MG63 (cell line): ENCODE measurements at regions not wholly inside any gene's neighbourhood (a gene's known extent, or its start where the extent isn't known, plus 50 kb on each side); places are given as distances from the start of the nearest gene placed in this dataset.
A peak's percentile ranks its signal among the peaks of the same experiment; 100 is the strongest.
"Not testable (repeated sequence)": the region's sequence is repeated elsewhere in the genome, so short reads cannot be mapped to it uniquely, and the experiment has no call there.

Experiments
- DNase-seq: peaks from one replicate; pipeline ENCODE4 v3.0.0-alpha.2; 2020
- H3K27me3 ChIP-seq: fragments of 250-450 bp; sonication (Bioruptor Pico); 2 replicates; pipeline ENCODE4 v1.5.1; 2020; ENCODE audit warnings: mild to moderate bottlenecking, moderate library complexity
- H3K36me3 ChIP-seq: fragments of 250-450 bp; sonication (Bioruptor Pico); 2 replicates; pipeline ENCODE4 v1.5.1; 2020; ENCODE audit warnings: mild to moderate bottlenecking, moderate library complexity
- H3K4me3 ChIP-seq: fragments of 250-450 bp; sonication (Bioruptor Pico); 2 replicates; pipeline ENCODE4 v1.5.1; 2020; ENCODE audit warnings: mild to moderate bottlenecking, moderate library complexity
- H3K9me3 ChIP-seq: fragments of 250-450 bp; sonication (Bioruptor Pico); 2 replicates; pipeline ENCODE4 v1.5.1; 2020; ENCODE audit warnings: mild to moderate bottlenecking, moderate library complexity

GRCh38 chr17:52515927-52516326 lies 357.4 kb upstream of the CA10 start:
- H3K9me3 ChIP-seq = no peaks in the 10 kb centered on the region
- peaks cover 2% of the 10 kb centered on the region; the same call in 1 of the 2 replicates for H3K27me3 ChIP-seq
- H3K4me3 ChIP-seq = no peak overlapping the region
- no peaks in the 10 kb centered on the region for H3K36me3 ChIP-seq
- no peak for DNase-seq

GRCh38 chr17:52505601-52506000 lies 347.1 kb upstream of the CA10 start:
- no peak for DNase-seq
- no peaks in the 10 kb centered on the region for H3K27me3 ChIP-seq
- no peak overlapping the region for H3K4me3 ChIP-seq
- no peaks in the 10 kb centered on the region for H3K36me3 ChIP-seq
- no peaks in the 10 kb centered on the region for H3K9me3 ChIP-seq

GRCh38 chr17:52504081-52504480 lies 345.6 kb upstream of the CA10 start:
- DNase-seq = no peak
- Histone ChIP-seq H3K27me3 (no peaks in the 10 kb centered on the region), H3K36me3 (no peaks in the 10 kb centered on the region), H3K4me3 (no peak overlapping the region), H3K9me3 (no peaks in the 10 kb centered on the region)

GRCh38 chr17:52495646-52496045 lies 337.1 kb upstream of the CA10 start:
- DNase-seq = no peak
- Histone ChIP-seq H3K9me3 (no peaks in the 10 kb centered on the region), H3K36me3 (no peaks in the 10 kb centered on the region), H3K4me3 (no peak overlapping the region), H3K27me3 (peaks cover 2% of the 10 kb centered on the region; the same call in 1 of the 2 replicates)

GRCh38 chr17:52482271-52482670 lies 323.8 kb upstream of the CA10 start:
- Histone ChIP-seq H3K27me3 (no peaks in the 10 kb centered on the region; the same call in 1 of the 2 replicates), H3K4me3 (no peak overlapping the region), H3K36me3 (no peaks in the 10 kb centered on the region), H3K9me3 (no peaks in the 10 kb centered on the region)
- no peak for DNase-seq

GRCh38 chr17:52477824-52478699 lies 319.5 kb upstream of the CA10 start:
- H3K9me3 ChIP-seq = no peaks in the 10 kb centered on the region
- DNase-seq = no peak
- no peaks in the 10 kb centered on the region for H3K36me3 ChIP-seq
- no peaks in the 10 kb centered on the region for H3K27me3 ChIP-seq
- H3K4me3 ChIP-seq = no peak overlapping the region

- no peak for DNase-seq
- Histone ChIP-seq H3K9me3 (no peaks in the 10 kb centered on the region), H3K4me3 (no peak overlapping the region), H3K27me3 (no peaks in the 10 kb centered on the region), H3K36me3 (no peaks in the 10 kb centered on the region)
Observed at GRCh38 chr17:52476638-52477313, 318.3 kb upstream of the CA10 start.

- Histone ChIP-seq H3K4me3 (no peak overlapping the region), H3K27me3 (no peaks in the 10 kb centered on the region), H3K36me3 (no peaks in the 10 kb centered on the region), H3K9me3 (no peaks in the 10 kb centered on the region)
- DNase-seq = no peak
Observed at GRCh38 chr17:52470553-52470952, 312.0 kb upstream of the CA10 start.

- Histone ChIP-seq H3K9me3 (no peaks in the 10 kb centered on the region), H3K27me3 (no peaks in the 10 kb centered on the region), H3K36me3 (no peaks in the 10 kb centered on the region), H3K4me3 (no peak overlapping the region)
- peak; percentile 4 for DNase-seq
Observed at GRCh38 chr17:52465407-52465806, 306.9 kb upstream of the CA10 start.

GRCh38 chr17:52451294-52451861 lies 292.9 kb upstream of the CA10 start:
- Histone ChIP-seq H3K9me3 (no peaks in the 10 kb centered on the region), H3K4me3 (no peak overlapping the region), H3K36me3 (no peaks in the 10 kb centered on the region), H3K27me3 (no peaks in the 10 kb centered on the region; the same call in 1 of the 2 replicates)
- no peak for DNase-seq

GRCh38 chr17:52442350-52442749 lies 283.8 kb upstream of the CA10 start:
- Histone ChIP-seq H3K27me3 (no peaks in the 10 kb centered on the region), H3K4me3 (no peak overlapping the region), H3K9me3 (no peaks in the 10 kb centered on the region), H3K36me3 (no peaks in the 10 kb centered on the region)
- no peak for DNase-seq

- H3K4me3 ChIP-seq = no peak overlapping the region
- DNase-seq = no peak
- H3K27me3 ChIP-seq = no peaks in the 10 kb centered on the region
- no peaks in the 10 kb centered on the region for H3K36me3 ChIP-seq
- H3K9me3 ChIP-seq = no peaks in the 10 kb centered on the region
Observed at GRCh38 chr17:52420555-52421078, 262.1 kb upstream of the CA10 start.

- Histone ChIP-seq H3K9me3 (no peaks in the 10 kb centered on the region), H3K36me3 (no peaks in the 10 kb centered on the region), H3K4me3 (no peak overlapping the region), H3K27me3 (no peaks in the 10 kb centered on the region)
- DNase-seq = peak; percentile 85
Observed at GRCh38 chr17:52419229-52419641, 260.7 kb upstream of the CA10 start.

GRCh38 chr17:52410781-52411180 lies 252.3 kb upstream of the CA10 start:
- no peaks in the 10 kb centered on the region for H3K27me3 ChIP-seq
- no peaks in the 10 kb centered on the region for H3K36me3 ChIP-seq
- H3K9me3 ChIP-seq = no peaks in the 10 kb centered on the region
- no peak for DNase-seq
- no peak overlapping the region for H3K4me3 ChIP-seq

GRCh38 chr17:52409222-52409621 lies 250.7 kb upstream of the CA10 start:
- H3K9me3 ChIP-seq, DNase-seq, H3K27me3 ChIP-seq: not testable (repeated sequence)

GRCh38 chr17:52395308-52395707 lies 236.8 kb upstream of the CA10 start:
- H3K36me3 ChIP-seq = no peaks in the 10 kb centered on the region
- H3K9me3 ChIP-seq = 0 out of 2 replicates have a peak, but pooled peaks cover 2% of the 10 kb centered on the region
- H3K4me3 ChIP-seq = no peak overlapping the region
- no peaks in the 10 kb centered on the region for H3K27me3 ChIP-seq
- DNase-seq = no peak

More at GRCh38 chr17:52409222-52409621, 250.7 kb upstream of the CA10 start:
- H3K36me3 ChIP-seq, H3K4me3 ChIP-seq: not testable (repeated sequence)

- no peak overlapping the region for H3K4me3 ChIP-seq
- no peaks in the 10 kb centered on the region for H3K27me3 ChIP-seq
- H3K9me3 ChIP-seq = no peaks in the 10 kb centered on the region
- DNase-seq = no peak
- H3K36me3 ChIP-seq = no peaks in the 10 kb centered on the region
Observed at GRCh38 chr17:52390422-52390821, 231.9 kb upstream of the CA10 start.
